Cardiac muscle cell (in vitro differentiated cells and primary cell): ENCODE measurements at regions not wholly inside any gene's neighbourhood (a gene's known extent, or its start where the extent isn't known, plus 50 kb on each side); places are given as distances from the start of the nearest gene placed in this dataset.

Source experiments
- DNase-seq, 2 donors: peaks; one replicate each; pipeline versions ENCODE4 v3.0.0 to v3.0.0-alpha.2; 2010 to 2017; ENCODE audit warnings: low read depth in 1 of 2, low spot score in 1 of 2
- H3K27ac ChIP-seq: fragments of 200-600 bp; sonication (generic); 2 replicates; pipeline ENCODE4 v1.5.1; 2016
- H3K27me3 ChIP-seq: fragments of 200-600 bp; sonication (generic); 2 replicates; pipeline ENCODE4 v1.6.0; 2016; ENCODE audit warnings: control low read depth
- H3K36me3 ChIP-seq: fragments of 200-600 bp; sonication (generic); 2 replicates; pipeline ENCODE4 v1.5.1; 2016; ENCODE audit warnings: control low read depth
- H3K4me1 ChIP-seq: fragments of 200-600 bp; sonication (generic); 2 replicates; pipeline ENCODE4 v1.8.1; 2017; ENCODE audit warnings: low read depth, mild to moderate bottlenecking, mixed run types
- H3K4me3 ChIP-seq: fragments of 200-600 bp; sonication (generic); 2 replicates; pipeline ENCODE4 v1.5.1; 2016; ENCODE audit warnings: mild to moderate bottlenecking
- H3K9me3 ChIP-seq: fragments of 200-600 bp; sonication (generic); 2 replicates; pipeline ENCODE4 v1.5.1; 2017; ENCODE audit warnings: low read depth, mild to moderate bottlenecking, control low read depth
- TF ChIP-seq, protein P1 (sequence below): IDR thresholded peaks from 2 replicates; pipeline ENCODE4 v1.5.1; 2012; ENCODE audit warnings: low read depth, mild to moderate bottlenecking, low read length

DNA sequence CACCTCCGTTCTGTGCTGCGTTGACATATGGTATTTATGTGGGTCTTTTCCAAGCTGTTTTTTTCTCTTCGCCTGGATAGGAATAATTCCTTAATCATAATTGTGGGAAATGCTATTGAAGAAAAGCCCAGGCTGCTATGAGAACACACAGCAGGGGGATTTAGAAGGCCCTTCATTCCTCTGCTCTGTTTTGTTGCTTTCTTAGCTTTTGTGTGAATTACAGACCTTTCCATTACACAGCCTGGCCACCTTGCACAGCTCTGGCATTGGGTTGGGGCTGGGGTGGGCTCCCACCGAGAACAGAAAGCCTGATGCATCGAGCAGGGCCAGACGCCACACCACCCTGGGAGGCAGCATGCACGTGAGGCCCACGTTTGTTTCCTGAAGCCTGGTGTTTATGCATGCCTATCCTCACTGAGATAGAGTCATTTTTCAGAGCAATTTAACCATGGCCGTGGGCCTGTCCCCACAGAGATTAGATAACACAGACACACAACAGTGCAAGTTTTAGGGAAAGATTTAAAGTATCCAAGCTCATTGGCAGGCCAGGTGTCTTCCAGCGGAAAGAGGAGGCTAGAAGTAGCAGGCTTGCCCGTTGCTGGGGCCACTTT is 287.6 kb upstream of the PWP1 start:
- TF ChIP-seq, protein P1, sequence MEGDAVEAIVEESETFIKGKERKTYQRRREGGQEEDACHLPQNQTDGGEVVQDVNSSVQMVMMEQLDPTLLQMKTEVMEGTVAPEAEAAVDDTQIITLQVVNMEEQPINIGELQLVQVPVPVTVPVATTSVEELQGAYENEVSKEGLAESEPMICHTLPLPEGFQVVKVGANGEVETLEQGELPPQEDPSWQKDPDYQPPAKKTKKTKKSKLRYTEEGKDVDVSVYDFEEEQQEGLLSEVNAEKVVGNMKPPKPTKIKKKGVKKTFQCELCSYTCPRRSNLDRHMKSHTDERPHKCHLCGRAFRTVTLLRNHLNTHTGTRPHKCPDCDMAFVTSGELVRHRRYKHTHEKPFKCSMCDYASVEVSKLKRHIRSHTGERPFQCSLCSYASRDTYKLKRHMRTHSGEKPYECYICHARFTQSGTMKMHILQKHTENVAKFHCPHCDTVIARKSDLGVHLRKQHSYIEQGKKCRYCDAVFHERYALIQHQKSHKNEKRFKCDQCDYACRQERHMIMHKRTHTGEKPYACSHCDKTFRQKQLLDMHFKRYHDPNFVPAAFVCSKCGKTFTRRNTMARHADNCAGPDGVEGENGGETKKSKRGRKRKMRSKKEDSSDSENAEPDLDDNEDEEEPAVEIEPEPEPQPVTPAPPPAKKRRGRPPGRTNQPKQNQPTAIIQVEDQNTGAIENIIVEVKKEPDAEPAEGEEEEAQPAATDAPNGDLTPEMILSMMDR: no peak
- Histone ChIP-seq H3K9me3 (no peaks in the 10 kb centered on the region), H3K27me3 (no peaks in the 10 kb centered on the region), H3K27ac (no peak overlapping the region), H3K36me3 (no peaks in the 10 kb centered on the region), H3K4me1 (no peaks in the 10 kb centered on the region), H3K4me3 (no peak overlapping the region)
- DNase-seq: no peak

DNA sequence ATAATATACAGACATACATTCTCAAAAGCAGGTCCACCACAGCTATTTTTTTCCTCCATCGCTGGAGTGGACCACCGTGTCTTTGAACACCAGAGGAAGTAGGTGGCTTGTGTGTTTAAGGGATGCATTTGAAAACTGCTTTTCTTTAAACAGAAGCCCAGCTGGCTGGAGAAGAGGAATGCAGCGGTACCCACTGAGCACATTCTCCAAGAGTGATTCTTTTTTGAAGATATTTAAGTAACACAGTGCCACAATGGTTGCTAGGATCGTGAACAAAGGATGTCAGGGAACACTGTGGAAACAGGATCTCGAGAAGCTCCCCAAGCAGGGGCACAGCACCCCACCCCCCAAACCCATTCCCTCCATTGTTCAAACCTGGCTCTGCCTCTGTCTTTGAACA is 286.6 kb upstream of the PWP1 start:
- no peak overlapping the region for H3K4me3 ChIP-seq
- no peaks in the 10 kb centered on the region for H3K27me3 ChIP-seq
- DNase-seq: no peak
- TF ChIP-seq, protein P1: no peak
- no peaks in the 10 kb centered on the region for H3K36me3 ChIP-seq
- no peaks in the 10 kb centered on the region for H3K4me1 ChIP-seq
- no peak overlapping the region for H3K27ac ChIP-seq
- no peaks in the 10 kb centered on the region for H3K9me3 ChIP-seq

DNA sequence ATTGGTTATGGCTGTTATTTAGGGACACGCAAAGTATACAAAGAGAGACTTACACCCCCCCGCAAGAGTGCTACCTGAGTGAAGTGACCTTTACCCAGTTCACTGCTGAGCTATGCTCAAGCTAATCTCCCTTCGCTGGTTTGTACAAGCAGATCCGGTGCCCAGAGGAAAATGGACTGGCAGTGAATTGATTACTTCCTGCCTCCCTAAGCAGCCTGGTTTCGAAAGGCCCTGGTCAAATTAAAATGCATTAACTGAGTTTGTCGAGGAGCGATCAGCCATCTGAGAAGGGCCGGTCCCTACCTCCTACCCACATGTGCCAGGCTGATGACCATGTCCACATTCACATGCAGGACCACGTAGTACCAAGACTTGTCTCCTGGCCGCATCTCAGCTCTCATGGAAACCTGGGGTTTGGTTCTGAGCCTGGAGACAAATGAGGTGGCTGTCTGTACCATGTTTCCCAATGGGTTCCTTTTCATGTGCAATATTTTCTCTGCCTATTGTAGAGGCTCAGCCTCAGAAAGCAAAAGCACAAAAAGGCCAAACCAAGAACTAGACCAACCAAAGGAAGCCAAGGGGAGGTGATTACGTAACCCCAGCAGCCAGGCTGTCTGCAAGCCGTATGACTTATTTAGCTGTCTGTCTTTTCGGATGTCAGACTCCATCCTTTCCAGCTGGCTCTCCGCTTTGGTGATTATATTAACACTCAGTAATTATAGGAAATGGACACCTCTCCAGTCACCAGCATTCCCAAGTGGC is 284.7 kb upstream of the PWP1 start:
- no peaks in the 10 kb centered on the region for H3K4me1 ChIP-seq
- H3K27ac ChIP-seq: no peak overlapping the region
- H3K4me3 ChIP-seq: no peak overlapping the region
- H3K9me3 ChIP-seq: no peaks in the 10 kb centered on the region
- TF ChIP-seq, protein P1: no peak
- peak in 1 of 2 donors; percentile 64 for DNase-seq
- no peaks in the 10 kb centered on the region for H3K27me3 ChIP-seq
- H3K36me3 ChIP-seq: no peaks in the 10 kb centered on the region

DNA sequence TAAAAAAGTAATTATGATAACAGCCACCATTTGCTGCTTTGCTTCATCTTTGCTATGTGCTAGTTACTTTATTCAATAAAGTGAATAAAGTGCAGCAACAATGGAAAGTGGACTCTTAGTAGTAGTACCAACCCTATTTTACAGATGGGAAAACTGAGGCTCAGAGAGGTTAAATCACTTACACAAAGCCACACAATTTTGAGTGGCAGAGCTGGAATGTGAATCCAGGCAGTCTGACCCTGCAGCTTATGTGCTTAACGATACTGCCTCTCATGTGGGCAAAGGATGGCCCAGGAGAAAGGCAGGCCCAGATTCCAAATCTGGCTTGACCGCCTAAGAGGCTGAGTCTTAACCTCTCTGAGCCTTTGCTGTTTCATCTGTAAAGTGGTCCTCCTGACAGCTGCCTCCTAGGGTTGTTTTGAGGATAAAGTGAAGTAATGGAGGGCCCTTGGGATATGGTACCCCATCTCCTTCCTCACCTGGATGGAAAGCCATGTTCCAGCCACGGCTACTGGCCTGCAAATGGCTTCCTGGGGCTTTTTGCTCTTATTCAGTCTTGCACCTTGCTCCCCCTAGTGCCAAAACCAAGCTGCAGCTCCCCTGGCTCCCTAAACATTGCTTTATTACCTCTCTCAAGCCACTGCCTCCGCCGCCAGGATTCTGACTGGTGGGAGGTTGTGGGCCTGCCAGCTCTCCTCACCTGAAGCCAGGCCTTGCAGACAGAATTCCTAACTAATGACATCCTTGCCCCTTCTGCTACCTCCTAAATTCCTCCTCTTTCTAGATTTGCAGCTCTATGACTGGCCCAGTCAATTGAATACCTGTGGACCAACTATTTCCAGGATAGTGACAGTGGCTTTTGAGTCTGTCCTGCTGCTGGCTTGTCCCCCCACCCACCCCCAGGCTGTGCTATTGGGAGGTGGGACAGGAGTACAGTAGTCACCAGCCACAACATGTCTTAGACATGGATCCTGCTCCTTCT is 283.3 kb upstream of the PWP1 start:
- peak; percentile 72 for DNase-seq
- TF ChIP-seq, protein P1: peak; percentile 75
- Histone ChIP-seq H3K27me3 (no peaks in the 10 kb centered on the region), H3K4me3 (no peak overlapping the region), H3K9me3 (no peaks in the 10 kb centered on the region), H3K27ac (no peak overlapping the region), H3K4me1 (no peaks in the 10 kb centered on the region), H3K36me3 (no peaks in the 10 kb centered on the region)

DNA sequence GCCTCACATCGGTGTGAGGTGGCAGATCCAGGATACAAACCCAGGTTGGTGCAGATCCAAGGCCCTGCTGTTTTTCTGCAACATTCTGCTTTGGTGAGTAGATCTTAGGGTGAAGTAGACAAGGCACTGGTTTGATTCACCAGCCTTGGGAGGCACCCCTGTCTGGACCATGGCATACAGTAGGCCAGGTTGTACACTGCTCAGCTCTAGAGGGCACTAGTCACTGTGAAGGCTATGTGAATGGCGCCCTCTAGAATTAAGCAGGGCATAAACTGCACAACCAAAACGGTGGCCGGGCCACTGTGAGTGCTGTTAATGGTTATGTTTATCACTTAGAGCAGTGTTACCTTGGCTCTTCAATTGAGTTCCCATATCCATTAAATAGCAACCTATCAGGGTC is 280.6 kb upstream of the PWP1 start:
- H3K4me3 ChIP-seq: no peak overlapping the region
- H3K27me3 ChIP-seq: no peaks in the 10 kb centered on the region
- H3K4me1 ChIP-seq: no peaks in the 10 kb centered on the region
- TF ChIP-seq, protein P1: peak; percentile 44
- no peaks in the 10 kb centered on the region for H3K9me3 ChIP-seq
- H3K27ac ChIP-seq: no peak overlapping the region
- DNase-seq: peak; percentile 20 to 21
- H3K36me3 ChIP-seq: no peaks in the 10 kb centered on the region
